Smooth muscle cell (in vitro differentiated cells): ENCODE measurements at regions not wholly inside any gene's neighbourhood (a gene's known extent, or its start where the extent isn't known, plus 50 kb on each side); places are given as distances from the start of the nearest gene placed in this dataset.
"Not testable (repeated sequence)": the region's sequence is repeated elsewhere in the genome, so short reads cannot be mapped to it uniquely, and the experiment has no call there.

Experiments used
- DNase-seq: peaks from one replicate; lab custom pipeline; 2025; ENCODE audit not compliant: unreplicated experiment; lab: John Stamatoyannopoulos, UW
- H2AFZ ChIP-seq: fragments of 200-600 bp; sonication (generic); 2 replicates; pipeline ENCODE4 v1.6.0; 2016; ENCODE audit warnings: antibody characterized with exemption, low read depth, mild to moderate bottlenecking
- H3F3A ChIP-seq: fragments of 200-600 bp; sonication (generic); 2 replicates; pipeline ENCODE4 v1.6.0; 2017; ENCODE audit warnings: antibody characterized with exemption, low read depth
- H3K27ac ChIP-seq: fragments of 200-600 bp; sonication (generic); 2 replicates; pipeline ENCODE4 v1.5.1; 2016; ENCODE audit warnings: low read depth, mild to moderate bottlenecking
- H3K27me3 ChIP-seq: fragments of 200-600 bp; sonication (generic); 2 replicates; pipeline ENCODE4 v1.6.1; 2016; ENCODE audit warnings: low read depth, mild to moderate bottlenecking
- H3K36me3 ChIP-seq: fragments of 200-600 bp; sonication (generic); 2 replicates; pipeline ENCODE4 v1.5.1; 2016; ENCODE audit warnings: low read depth
- H3K4me1 ChIP-seq: fragments of 200-600 bp; sonication (generic); 2 replicates; pipeline ENCODE4 v1.5.1; 2016; ENCODE audit warnings: low read depth
- H3K4me2 ChIP-seq: fragments of 200-600 bp; sonication (generic); 2 replicates; pipeline ENCODE4 v1.6.0; 2016; ENCODE audit warnings: mild to moderate bottlenecking
- H3K4me3 ChIP-seq: fragments of 200-600 bp; sonication (generic); 2 replicates; pipeline ENCODE4 v1.5.1; 2016; ENCODE audit warnings: mild to moderate bottlenecking
- H3K79me2 ChIP-seq: fragments of 200-600 bp; sonication (generic); 2 replicates; pipeline ENCODE4 v1.6.0; 2016; ENCODE audit warnings: low read depth, mild to moderate bottlenecking
- H3K9ac ChIP-seq: fragments of 200-600 bp; sonication (generic); 2 replicates; pipeline ENCODE4 v1.6.0; 2016; ENCODE audit warnings: low read depth
- H3K9me3 ChIP-seq: fragments of 200-600 bp; sonication (generic); replicated peaks from 2 replicates; pipeline ENCODE4 v1.5.1; 2016; ENCODE audit warnings: low read depth
- H4K20me1 ChIP-seq: fragments of 200-600 bp; sonication (generic); 2 replicates; pipeline ENCODE4 v1.6.0; 2016; ENCODE audit warnings: low read depth
- CTCF ChIP-seq: fragments of 200-600 bp; sonication (generic); IDR thresholded peaks from 2 replicates; pipeline ENCODE4 v1.5.1; 2017; ENCODE audit warnings: borderline replicate concordance, mild to moderate bottlenecking, antibody characterized with exemption; ENCODE audit not compliant: insufficient read depth, poor library complexity, severe bottlenecking
- WGBS: methylation state at CpG from one replicate; pipeline ENCODE4 v1.1.7; 2016; ENCODE audit warnings: low lambda C conversion rate; 5-methylcytosine and 5-hydroxymethylcytosine counted together

GRCh38 chr2:239818531-239819011 is 206.6 kb downstream of the NDUFA10 start:
- no peak overlapping the region for H3K9ac ChIP-seq
- no peaks in the 10 kb centered on the region for H3K4me1 ChIP-seq
- H3K9me3 ChIP-seq: no peaks in the 10 kb centered on the region
- H4K20me1 ChIP-seq: no peaks in the 10 kb centered on the region
- H3K79me2 ChIP-seq: no peaks in the 10 kb centered on the region
- no peak overlapping the region for H3K4me2 ChIP-seq
- no peaks in the 10 kb centered on the region for H3K36me3 ChIP-seq
- no peak overlapping the region for H3K4me3 ChIP-seq
- H3F3A ChIP-seq: no peaks in the 10 kb centered on the region
- 83% methylated on average over 9 of the region's 9 CpGs for WGBS
- H2AFZ ChIP-seq: no peak overlapping the region
- no peaks in the 10 kb centered on the region for H3K27me3 ChIP-seq
- no peak for DNase-seq
- TF ChIP-seq CTCF: no peak
- H3K27ac ChIP-seq: no peak overlapping the region

- Histone ChIP-seq H3K79me2 (no peaks in the 10 kb centered on the region), H4K20me1 (no peaks in the 10 kb centered on the region), H3K4me1 (no peaks in the 10 kb centered on the region), H3F3A (no peaks in the 10 kb centered on the region), H3K27me3 (no peaks in the 10 kb centered on the region), H3K27ac (no peak overlapping the region), H3K4me3 (no peak overlapping the region), H3K4me2 (no peak overlapping the region), H3K9ac (no peak overlapping the region), H2AFZ (no peak overlapping the region), H3K9me3 (no peaks in the 10 kb centered on the region), H3K36me3 (no peaks in the 10 kb centered on the region)
- 91% methylated on average over 5 of the region's 5 CpGs for WGBS
- TF ChIP-seq CTCF: no peak
- no peak for DNase-seq
Measured at GRCh38 chr2:239818086-239818485, 207.1 kb downstream of the NDUFA10 start.

GRCh38 chr2:239817468-239818031 is 207.6 kb downstream of the NDUFA10 start:
- not testable (repeated sequence) for H3K4me2 ChIP-seq, H3K36me3 ChIP-seq, H3K27me3 ChIP-seq, DNase-seq, H3F3A ChIP-seq, H3K9ac ChIP-seq, H3K27ac ChIP-seq, H3K4me1 ChIP-seq, H4K20me1 ChIP-seq, H2AFZ ChIP-seq, H3K4me3 ChIP-seq, H3K79me2 ChIP-seq, H3K9me3 ChIP-seq
- WGBS: 89% methylated on average over 8 of the region's 8 CpGs

- H3F3A ChIP-seq: no peaks in the 10 kb centered on the region
- H3K27me3 ChIP-seq: no peaks in the 10 kb centered on the region
- 79% methylated on average over 17 of the region's 17 CpGs for WGBS
- H3K9ac ChIP-seq: no peak overlapping the region
- TF ChIP-seq CTCF: no peak
- H4K20me1 ChIP-seq: no peaks in the 10 kb centered on the region
- no peak for DNase-seq
- H3K36me3 ChIP-seq: no peaks in the 10 kb centered on the region
- no peak overlapping the region for H3K4me3 ChIP-seq
- no peaks in the 10 kb centered on the region for H3K4me1 ChIP-seq
- H3K9me3 ChIP-seq: no peaks in the 10 kb centered on the region
- no peak overlapping the region for H2AFZ ChIP-seq
- no peak overlapping the region for H3K27ac ChIP-seq
- no peak overlapping the region for H3K4me2 ChIP-seq
- H3K79me2 ChIP-seq: no peaks in the 10 kb centered on the region
Measured at GRCh38 chr2:239816576-239817467, 208.3 kb downstream of the NDUFA10 start.
